Left lung (tissue), 4 donors: ENCODE measurements at regions not wholly inside any gene's neighbourhood (a gene's known extent, or its start where the extent isn't known, plus 50 kb on each side); places are given as distances from the start of the nearest gene placed in this dataset.

ENCODE experiments used
- ATAC-seq: fragments of 200-7000 bp; cut with Tn5 transposase; one replicate; pipeline ENCODE4 v1.9.1; 2020; ENCODE audit warnings: moderate library complexity
- DNase-seq, 4 donors: peaks; one replicate each; pipeline ENCODE4 v3.0.0-alpha.2; 2013 to 2020
- H3K27ac ChIP-seq, 2 donors: fragments of 200-600 bp; sonication (generic) in 1 of 2; one replicate each; pipeline versions ENCODE4 v1.5.0 to v1.8.0; 2020 to 2021
- H3K27me3 ChIP-seq, 2 donors: fragments of 200-600 bp; sonication (generic) in 1 of 2; one replicate each; pipeline versions ENCODE4 v1.5.0 to v1.8.0; 2020 to 2021
- H3K36me3 ChIP-seq, 2 donors: fragments of 200-600 bp; sonication (generic) in 1 of 2; one replicate each; pipeline versions ENCODE4 v1.5.0 to v1.8.0; 2020 to 2021
- H3K4me1 ChIP-seq, 2 donors: fragments of 200-600 bp; one replicate each; pipeline ENCODE4 v1.8.0; 2021
- H3K4me3 ChIP-seq, 2 donors: fragments of 200-600 bp; sonication (generic) in 1 of 2; one replicate each; pipeline versions ENCODE4 v1.5.0 to v1.8.0; 2020 to 2021; ENCODE audit warnings: mild to moderate bottlenecking in 1 of 2
- H3K9me3 ChIP-seq, 2 donors: fragments of 200-600 bp; sonication (generic) in 1 of 2; one replicate each; pipeline versions ENCODE4 v1.5.0 to v1.8.0; 2020 to 2021
- CTCF ChIP-seq, 2 donors: fragments of 200-600 bp; sonication (generic) in 1 of 2; IDR thresholded peaks; one replicate each; pipeline versions ENCODE4 v1.5.0 to v1.8.0; 2021; ENCODE audit warnings: antibody characterized with exemption in 2 of 2
- intact Hi-C, 2 donors: fragments of 100-400 bp; cut with DNase I; formaldehyde crosslinking; loops; one replicate each; pipeline versions ENCODE4 v1.11.2 to v1.14.2; 2022
- donor health status: DM: no; HTN: yes; CAD: no.
- donor health status: DM: no; HTN: no; CAD: no.

GRCh38 chr3:197353001-197353866, 54.8 kb upstream of the DLG1 start:
- intact Hi-C loops: no loop called here
- no peaks in the 10 kb centered on the region for H3K36me3 ChIP-seq
- H3K4me1 ChIP-seq: no peaks in the 10 kb centered on the region
- ATAC-seq (no peak), DNase-seq (no peak)
- no peaks in the 10 kb centered on the region for H3K27me3 ChIP-seq
- no peak for TF ChIP-seq CTCF (IDR thresholded peaks at IDR 0.05)
- H3K9me3 ChIP-seq: no peaks in the 10 kb centered on the region
- no peak overlapping the region for H3K27ac ChIP-seq
- no peak overlapping the region for H3K4me3 ChIP-seq

DNA sequence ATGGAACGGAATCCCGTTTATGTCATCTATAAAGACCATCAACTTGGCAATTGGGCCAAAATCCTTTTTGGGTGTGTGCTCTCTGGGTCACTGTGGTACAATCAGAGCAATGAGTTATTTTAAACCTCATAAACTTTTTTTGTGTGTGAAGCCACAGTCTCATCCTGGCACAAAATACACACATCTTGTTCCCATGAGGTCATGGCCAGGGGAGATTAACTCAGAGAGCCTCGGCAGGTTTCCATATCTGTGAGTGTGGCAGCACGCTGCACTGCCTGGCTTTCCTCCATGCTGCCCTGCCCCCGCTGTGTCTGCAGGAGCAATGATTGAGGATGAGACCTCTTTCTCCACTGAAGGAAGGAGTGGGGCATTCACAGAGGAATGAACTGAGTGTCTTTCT, 54.0 kb upstream of the DLG1 start:
- Histone ChIP-seq H3K36me3 (no peaks in the 10 kb centered on the region), H3K27me3 (no peaks in the 10 kb centered on the region), H3K27ac (no peak overlapping the region), H3K4me1 (no peaks in the 10 kb centered on the region), H3K9me3 (no peaks in the 10 kb centered on the region), H3K4me3 (no peak overlapping the region)
- TF ChIP-seq CTCF (IDR thresholded peaks at IDR 0.05): no peak
- ATAC-seq: peak; percentile 11
- intact Hi-C loops: no loop called here
- DNase-seq: no peak

DNA sequence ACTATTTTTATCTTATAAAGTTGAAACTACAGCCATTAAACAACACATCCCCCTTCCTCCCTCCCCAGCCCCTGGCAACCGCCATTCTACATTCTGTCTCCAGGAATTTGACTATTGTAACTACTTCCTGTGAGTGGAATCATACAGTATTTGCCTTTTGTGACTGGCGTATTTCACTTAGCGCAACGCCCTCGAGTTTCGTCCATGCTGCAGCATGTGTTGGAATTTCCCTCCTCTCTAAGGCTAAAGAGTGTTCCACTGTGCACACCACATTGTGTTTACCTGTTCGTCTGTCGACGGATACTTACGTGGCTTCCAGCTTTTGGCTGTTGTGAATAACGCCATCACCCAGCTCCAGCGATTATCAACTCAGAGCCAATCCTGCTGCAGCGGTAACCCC, 52.0 kb upstream of the DLG1 start:
- no peaks in the 10 kb centered on the region for H3K9me3 ChIP-seq
- no peak for ATAC-seq
- H3K4me1 ChIP-seq: no peaks in the 10 kb centered on the region
- DNase-seq: no peak
- H3K36me3 ChIP-seq: no peaks in the 10 kb centered on the region
- no peak for TF ChIP-seq CTCF (IDR thresholded peaks at IDR 0.05)
- intact Hi-C loops: no loop called here
- no peaks in the 10 kb centered on the region for H3K27me3 ChIP-seq
- H3K4me3 ChIP-seq: no peak overlapping the region
- H3K27ac ChIP-seq: no peak overlapping the region

- no peaks in the 10 kb centered on the region for H3K36me3 ChIP-seq
- no peak for TF ChIP-seq CTCF (IDR thresholded peaks at IDR 0.05)
- H3K4me1 ChIP-seq: no peaks in the 10 kb centered on the region
- H3K4me3 ChIP-seq: no peak overlapping the region
- no peak for DNase-seq
- no peak for ATAC-seq
- H3K27ac ChIP-seq: no peak overlapping the region
- H3K9me3 ChIP-seq: no peaks in the 10 kb centered on the region
- intact Hi-C loops: no loop called here
- no peaks in the 10 kb centered on the region for H3K27me3 ChIP-seq
These were observed 51.0 kb upstream of the DLG1 start for GRCh38 chr3:197349368-197349767.
